Spleen (tissue), 11 donors: ENCODE measurements at regions not wholly inside any gene's neighbourhood (a gene's known extent, or its start where the extent isn't known, plus 50 kb on each side); places are given as distances from the start of the nearest gene placed in this dataset.

Source experiments
- DNase-seq: peaks from one replicate; pipeline ENCODE4 v3.0.0-alpha.2; 2020
- H3K27ac ChIP-seq, 8 donors: fragments of 200-600 bp; sonication (generic) in 7 of 8; 1 replicate in 4 of 8; 2 replicates in 4 of 8; pipeline versions ENCODE4 v1.5.0 to v1.8.0; 2016 to 2021; ENCODE audit warnings: inconsistent platforms in 4 of 8, mild to moderate bottlenecking in 4 of 8, moderate library complexity in 1 of 8
- H3K27me3 ChIP-seq, 7 donors: fragments of 200-600 bp; sonication (generic) in 6 of 7; replicated peaks in 1 of 7; 1 replicate in 4 of 7; 2 replicates in 3 of 7; pipeline versions ENCODE4 v1.5.0 to v1.8.0; 2016 to 2021; ENCODE audit warnings: inconsistent platforms in 3 of 7, mild to moderate bottlenecking in 1 of 7
- H3K36me3 ChIP-seq, 6 donors: fragments of 200-600 bp; sonication (generic) in 5 of 6; 1 replicate in 4 of 6; 2 replicates in 2 of 6; pipeline versions ENCODE4 v1.5.0 to v1.8.0; 2016 to 2021; ENCODE audit warnings: inconsistent platforms in 2 of 6
- H3K4me1 ChIP-seq, 6 donors: fragments of 200-600 bp; sonication (generic) in 5 of 6; 1 replicate in 3 of 6; 2 replicates in 3 of 6; pipeline versions ENCODE4 v1.5.0 to v1.8.0; 2016 to 2021; ENCODE audit warnings: inconsistent platforms in 3 of 6
- H3K4me3 ChIP-seq, 8 donors: fragments of 200-600 bp; sonication (generic) in 7 of 8; 1 replicate in 4 of 8; 2 replicates in 4 of 8; pipeline versions ENCODE4 v1.5.0 to v1.8.0; 2016 to 2021; ENCODE audit warnings: inconsistent platforms in 4 of 8, mild to moderate bottlenecking in 4 of 8, moderate library complexity in 2 of 8
- H3K9me3 ChIP-seq, 8 donors: fragments of 200-600 bp; sonication (generic) in 7 of 8; 1 replicate in 4 of 8; 2 replicates in 4 of 8; pipeline versions ENCODE4 v1.5.0 to v1.8.0; 2016 to 2021; ENCODE audit warnings: inconsistent platforms in 4 of 8
- POLR2A ChIP-seq, 3 donors: fragments of 450-650 bp; IDR thresholded peaks; one replicate each; pipeline ENCODE4 v1.5.1; 2017; ENCODE audit warnings: antibody characterized with exemption in 3 of 3, mild to moderate bottlenecking in 1 of 3
- POLR2AphosphoS5 ChIP-seq, 3 donors: sonication (generic); formaldehyde crosslinking; IDR thresholded peaks; one replicate each; pipeline ENCODE4 v1.5.1; 2017; ENCODE audit warnings: antibody characterized with exemption in 3 of 3
- WGBS, 5 donors: extraction: QIAGEN DNeasy Blood & Tissue Kit in 3 of 5; methylation state at CpG; one replicate each; pipeline versions ENCODE4 v1.1.5 to v1.1.7; 2013 to 2018; 5-methylcytosine and 5-hydroxymethylcytosine counted together
- intact Hi-C: fragments of 100-400 bp; cut with DNase I; formaldehyde crosslinking; loops from one replicate; pipeline ENCODE4 v1.15.0; 2023; ENCODE audit warnings: low total_unique reads
- TF ChIP-seq, protein P1 (sequence below), 11 experiments: fragments of 200-600 bp in 7 of 11; fragments of 450-650 bp in 4 of 11; sonication (generic) in 4 of 11; IDR thresholded peaks in 8 of 11; conservative IDR thresholded peaks in 3 of 11; 1 replicate in 7 of 11; 2 replicates in 4 of 11; pipeline versions ENCODE4 v1.4.0 to v1.8.0; 2016 to 2021; ENCODE audit warnings: antibody characterized with exemption in 11 of 11, inconsistent platforms in 4 of 11, mild to moderate bottlenecking in 1 of 11
- donor health status: healthy with polysubstance abuse.
- donor health status: DM: no; HTN: no; CAD: no; lungs with moderate emphysema.
- donor health status: DM: no; HTN: no; CAD: no.
- donor health status: Bipolar disorder and iron deficiency.
- donor health status: healthy.
- donor health status: DM: no; HTN: no; CAD: no.
- donor health status: DM: yes; HTN: yes; CAD: no.

DNA sequence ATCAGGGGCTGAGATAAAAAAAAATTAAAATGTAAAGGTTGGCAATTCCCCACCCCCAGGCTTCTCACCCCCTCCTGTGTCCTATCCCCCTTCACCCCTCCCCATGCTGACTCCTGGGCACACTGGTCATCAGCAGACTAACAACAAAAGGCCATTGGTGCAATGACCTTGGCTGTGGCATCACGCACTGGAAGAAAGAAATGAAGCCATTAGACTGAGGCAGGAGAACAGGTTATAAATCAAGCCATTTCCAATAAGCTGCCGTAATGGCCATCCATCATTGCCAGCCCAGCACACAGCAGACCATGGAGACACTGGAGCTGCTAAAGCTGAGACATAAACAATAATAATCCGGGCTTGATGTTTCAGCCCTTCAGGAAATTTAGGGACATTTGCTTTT, 342.4 kb upstream of the ETAA1 start:
- DNase-seq = no peak
- 48 to 73% (median 62%) methylated on average over 3 of the region's 3 CpGs for WGBS, 5 donors
- Histone ChIP-seq H3K9me3 (no peaks in the 10 kb centered on the region), H3K4me3 (no peak overlapping the region), H3K36me3 (no peaks in the 10 kb centered on the region), H3K4me1 (no peaks in the 10 kb centered on the region), H3K27ac (no peak overlapping the region), H3K27me3 (no peaks in the 10 kb centered on the region)
- intact Hi-C loops = no loop called here
- TF ChIP-seq POLR2AphosphoS5 (IDR thresholded peaks at IDR 0.05) (no peak), POLR2A (IDR thresholded peaks at IDR 0.05) (no peak)
- TF ChIP-seq, protein P1, sequence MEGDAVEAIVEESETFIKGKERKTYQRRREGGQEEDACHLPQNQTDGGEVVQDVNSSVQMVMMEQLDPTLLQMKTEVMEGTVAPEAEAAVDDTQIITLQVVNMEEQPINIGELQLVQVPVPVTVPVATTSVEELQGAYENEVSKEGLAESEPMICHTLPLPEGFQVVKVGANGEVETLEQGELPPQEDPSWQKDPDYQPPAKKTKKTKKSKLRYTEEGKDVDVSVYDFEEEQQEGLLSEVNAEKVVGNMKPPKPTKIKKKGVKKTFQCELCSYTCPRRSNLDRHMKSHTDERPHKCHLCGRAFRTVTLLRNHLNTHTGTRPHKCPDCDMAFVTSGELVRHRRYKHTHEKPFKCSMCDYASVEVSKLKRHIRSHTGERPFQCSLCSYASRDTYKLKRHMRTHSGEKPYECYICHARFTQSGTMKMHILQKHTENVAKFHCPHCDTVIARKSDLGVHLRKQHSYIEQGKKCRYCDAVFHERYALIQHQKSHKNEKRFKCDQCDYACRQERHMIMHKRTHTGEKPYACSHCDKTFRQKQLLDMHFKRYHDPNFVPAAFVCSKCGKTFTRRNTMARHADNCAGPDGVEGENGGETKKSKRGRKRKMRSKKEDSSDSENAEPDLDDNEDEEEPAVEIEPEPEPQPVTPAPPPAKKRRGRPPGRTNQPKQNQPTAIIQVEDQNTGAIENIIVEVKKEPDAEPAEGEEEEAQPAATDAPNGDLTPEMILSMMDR (IDR thresholded peaks at IDR 0.05 in 8 of 11, conservative IDR thresholded peaks at IDR 0.05 in 3 of 11) = no peak

DNA sequence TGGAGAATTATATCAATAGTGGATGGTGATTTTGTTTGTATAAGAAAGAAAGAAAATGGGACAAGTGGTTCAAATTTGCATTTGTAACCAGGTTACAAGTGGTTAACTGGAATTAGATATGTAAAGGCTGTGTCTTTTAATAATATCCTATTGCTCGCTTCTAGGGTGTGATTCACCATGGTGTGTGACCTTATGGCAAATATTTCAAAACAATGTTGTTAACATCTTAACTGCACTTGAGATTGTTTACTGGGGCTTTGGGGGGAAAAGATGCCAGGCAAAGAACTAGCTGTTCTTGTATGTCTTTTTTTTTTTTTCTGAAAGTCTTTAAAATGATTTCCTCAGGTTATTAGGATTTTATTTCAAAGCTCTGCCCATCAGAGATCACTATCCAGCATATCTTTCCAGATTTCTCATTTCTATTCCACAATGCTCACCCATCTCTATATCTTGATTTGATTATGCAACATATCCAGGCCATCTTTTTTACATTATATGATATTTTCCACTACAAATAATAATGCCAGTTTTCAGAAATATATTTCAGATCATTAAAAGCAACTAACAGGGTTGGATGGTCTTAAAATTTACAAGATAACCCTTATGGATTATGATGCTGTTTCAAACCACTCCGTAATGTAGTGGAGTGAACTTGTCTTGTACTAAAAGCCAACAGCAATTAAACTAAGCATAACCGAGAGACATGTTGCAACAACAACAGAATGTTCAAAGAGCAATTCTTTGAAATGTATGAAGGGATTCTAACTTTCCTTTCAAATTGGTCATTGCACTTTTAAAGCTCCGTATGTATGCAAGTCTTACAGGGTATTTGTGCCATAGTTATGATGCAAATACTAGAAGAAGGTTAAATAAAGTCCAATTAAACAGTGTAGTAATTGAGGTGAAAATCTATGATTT, 341.5 kb upstream of the ETAA1 start:
- no peak overlapping the region for H3K4me3 ChIP-seq
- no peak overlapping the region for H3K27ac ChIP-seq
- TF ChIP-seq POLR2A (IDR thresholded peaks at IDR 0.05) (no peak), POLR2AphosphoS5 (IDR thresholded peaks at IDR 0.05) (no peak)
- TF ChIP-seq, protein P1 (IDR thresholded peaks at IDR 0.05 in 8 of 11, conservative IDR thresholded peaks at IDR 0.05 in 3 of 11) = no peak
- no peaks in the 10 kb centered on the region for H3K9me3 ChIP-seq
- DNase-seq = no peak
- no peaks in the 10 kb centered on the region for H3K27me3 ChIP-seq
- no peaks in the 10 kb centered on the region for H3K36me3 ChIP-seq
- H3K4me1 ChIP-seq = no peaks in the 10 kb centered on the region
- 81 to 92% (median 83%) methylated on average over 4 of the region's 4 CpGs for WGBS, 5 donors
- intact Hi-C loops = no loop called here

DNA sequence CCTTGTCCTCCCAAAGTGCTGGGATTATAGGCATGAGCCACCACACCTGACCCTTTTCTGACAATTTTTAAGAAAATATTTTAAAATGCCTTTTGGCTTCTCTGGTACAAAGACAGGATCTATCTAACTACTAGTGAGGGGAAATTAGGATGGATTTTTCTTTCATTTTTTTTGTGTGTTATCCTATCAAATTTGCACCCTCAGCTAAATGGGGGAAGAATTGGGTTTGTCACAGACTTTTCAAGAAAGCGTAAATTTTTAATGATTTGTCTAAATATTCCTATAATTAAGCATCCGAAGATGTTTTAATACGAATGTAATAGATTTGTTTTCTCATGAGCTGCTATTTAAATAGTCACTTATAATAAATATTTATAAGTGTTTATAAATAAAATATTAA, 340.0 kb upstream of the ETAA1 start:
- no peaks in the 10 kb centered on the region for H3K9me3 ChIP-seq
- H3K4me3 ChIP-seq = no peak overlapping the region
- no peaks in the 10 kb centered on the region for H3K36me3 ChIP-seq
- TF ChIP-seq, protein P1 (IDR thresholded peaks at IDR 0.05 in 8 of 11, conservative IDR thresholded peaks at IDR 0.05 in 3 of 11) = no peak
- TF ChIP-seq POLR2AphosphoS5 (IDR thresholded peaks at IDR 0.05) = no peak
- no peak for TF ChIP-seq POLR2A (IDR thresholded peaks at IDR 0.05)
- 84 to 96% (median 90%) methylated on average over 3 of the region's 3 CpGs for WGBS, 5 donors
- DNase-seq = no peak
- intact Hi-C loops = no loop called here
- no peaks in the 10 kb centered on the region for H3K4me1 ChIP-seq
- H3K27ac ChIP-seq = no peak overlapping the region
- H3K27me3 ChIP-seq = no peaks in the 10 kb centered on the region

DNA sequence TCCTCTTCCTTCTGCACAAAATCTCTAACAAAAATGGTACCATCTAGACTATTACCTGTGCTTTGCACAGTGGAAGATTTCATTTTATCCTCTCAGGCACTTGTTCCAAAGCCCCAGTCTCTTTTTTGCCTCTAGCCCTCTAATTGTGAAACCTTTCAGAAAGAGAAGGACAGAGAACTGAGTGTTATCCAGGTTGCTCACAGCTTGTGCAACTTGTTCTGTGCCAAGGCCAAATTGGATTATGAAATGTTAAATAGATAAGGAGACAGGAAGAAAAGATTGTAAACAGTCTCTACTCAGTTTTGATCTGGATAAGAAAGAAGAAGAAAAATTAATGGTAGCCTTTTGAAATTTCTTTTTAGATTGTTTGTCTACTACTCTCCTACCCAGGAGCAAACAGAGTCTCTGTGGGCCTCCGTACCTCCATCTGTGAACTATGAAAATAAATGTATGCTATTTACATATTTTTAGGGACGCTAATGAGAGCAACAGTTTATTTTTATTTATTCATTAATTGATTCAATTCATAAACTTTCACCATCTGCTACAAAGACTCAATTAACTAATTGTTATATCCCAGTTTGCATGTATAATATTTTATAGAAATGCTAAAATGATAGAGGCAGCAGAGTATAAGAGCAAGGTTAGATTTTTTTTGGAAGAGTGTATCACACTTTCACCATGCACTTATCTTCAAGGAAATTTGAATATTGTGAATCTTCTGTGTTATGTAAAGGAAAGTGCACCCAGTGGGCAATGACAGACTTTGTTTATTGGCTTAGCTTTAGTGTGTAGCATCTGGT, 339.0 kb upstream of the ETAA1 start:
- Histone ChIP-seq H3K27me3 (no peaks in the 10 kb centered on the region), H3K4me3 (no peak overlapping the region), H3K4me1 (no peaks in the 10 kb centered on the region), H3K36me3 (no peaks in the 10 kb centered on the region), H3K27ac (no peak overlapping the region), H3K9me3 (no peaks in the 10 kb centered on the region)
- intact Hi-C loops = no loop called here
- no peak for TF ChIP-seq POLR2A (IDR thresholded peaks at IDR 0.05)
- TF ChIP-seq POLR2AphosphoS5 (IDR thresholded peaks at IDR 0.05) = no peak
- TF ChIP-seq, protein P1 (IDR thresholded peaks at IDR 0.05 in 8 of 11, conservative IDR thresholded peaks at IDR 0.05 in 3 of 11) = no peak
- WGBS, 5 donors = 78 to 96% (median 82%) methylated on average over 2 of the region's 2 CpGs
- no peak for DNase-seq
